AG09319 (cell line): ENCODE measurements at regions not wholly inside any gene's neighbourhood (a gene's known extent, or its start where the extent isn't known, plus 50 kb on each side); places are given as distances from the start of the nearest gene placed in this dataset.

Source experiments
- DNase-seq: peaks from one replicate; pipeline ENCODE4 v3.0.0-alpha.2; 2010; ENCODE audit warnings: low read depth; ENCODE audit errors: extremely low read depth
- CTCF ChIP-seq: IDR thresholded peaks from 2 replicates; pipeline ENCODE4 v1.5.1; 2011; ENCODE audit warnings: low read depth, mild to moderate bottlenecking, inconsistent platforms, low read length, moderate library complexity

DNA sequence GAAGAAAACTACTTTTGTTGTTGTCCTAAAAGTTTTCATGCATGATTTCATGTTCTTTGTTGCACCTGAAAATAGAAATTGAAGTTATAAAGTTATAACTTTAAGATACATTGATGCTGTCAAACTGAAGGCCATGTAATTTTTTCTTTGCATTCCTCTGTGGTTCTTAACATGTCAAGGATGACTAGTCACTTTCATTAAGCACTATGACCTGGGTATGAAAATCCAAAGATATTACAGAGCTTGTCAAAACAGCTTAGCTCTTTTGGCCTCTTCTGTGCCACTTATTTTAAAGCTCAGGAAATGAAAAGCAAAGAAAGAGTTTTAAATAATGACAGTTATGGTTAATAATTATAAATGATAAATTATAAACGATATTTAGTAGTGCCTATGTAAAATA lies 241.6 kb upstream of the CACNA2D1 start:
- no peak for TF ChIP-seq CTCF
- no peak for DNase-seq

DNA sequence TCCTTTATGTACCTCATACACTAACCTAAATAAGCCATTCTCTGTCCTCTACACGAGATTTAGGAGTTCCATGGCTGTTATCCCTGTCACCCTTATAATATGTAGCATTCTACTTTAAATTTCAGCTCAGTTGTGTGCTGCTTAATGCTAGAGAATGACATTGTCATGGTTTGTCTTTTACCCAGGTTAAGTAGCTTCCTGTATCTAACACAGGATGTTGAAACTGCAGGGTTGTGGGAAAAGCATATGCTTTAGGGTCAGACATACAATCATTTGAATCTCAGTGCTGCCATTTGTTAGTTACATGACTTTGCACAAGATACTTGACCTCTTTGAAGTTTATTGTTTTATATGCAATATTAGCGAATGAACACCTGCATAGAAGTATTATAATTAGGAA lies 235.1 kb upstream of the CACNA2D1 start:
- DNase-seq, result no peak
- TF ChIP-seq CTCF, result no peak

- TF ChIP-seq CTCF, result no peak
- no peak for DNase-seq
Observed at GRCh38 chr7:82678259-82678658, 234.7 kb upstream of the CACNA2D1 start.

- no peak for TF ChIP-seq CTCF
- DNase-seq, result no peak
Observed at GRCh38 chr7:82677493-82677892, 233.9 kb upstream of the CACNA2D1 start.

- TF ChIP-seq CTCF, result no peak
- no peak for DNase-seq
Observed at GRCh38 chr7:82676777-82677463, 233.3 kb upstream of the CACNA2D1 start.

DNA sequence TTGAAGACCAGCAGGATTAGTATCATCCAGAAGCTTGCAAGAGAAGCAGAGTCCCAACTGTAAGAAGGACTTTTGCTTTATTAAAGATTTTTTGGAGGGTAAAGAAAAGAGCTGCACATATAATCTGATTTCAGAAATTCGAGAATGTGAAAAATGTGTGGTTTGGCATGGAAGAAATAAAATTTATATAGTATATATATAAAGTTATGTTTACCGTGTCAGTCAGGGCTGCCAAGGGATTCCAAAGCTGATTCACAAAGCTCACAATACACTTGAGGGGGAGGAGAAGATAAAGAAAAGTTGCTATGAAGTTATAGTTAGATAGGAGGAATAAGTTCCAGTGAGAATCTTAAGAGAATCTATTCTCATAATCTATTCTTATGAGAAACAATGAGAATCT lies 231.8 kb upstream of the CACNA2D1 start:
- no peak for DNase-seq
- no peak for TF ChIP-seq CTCF

DNA sequence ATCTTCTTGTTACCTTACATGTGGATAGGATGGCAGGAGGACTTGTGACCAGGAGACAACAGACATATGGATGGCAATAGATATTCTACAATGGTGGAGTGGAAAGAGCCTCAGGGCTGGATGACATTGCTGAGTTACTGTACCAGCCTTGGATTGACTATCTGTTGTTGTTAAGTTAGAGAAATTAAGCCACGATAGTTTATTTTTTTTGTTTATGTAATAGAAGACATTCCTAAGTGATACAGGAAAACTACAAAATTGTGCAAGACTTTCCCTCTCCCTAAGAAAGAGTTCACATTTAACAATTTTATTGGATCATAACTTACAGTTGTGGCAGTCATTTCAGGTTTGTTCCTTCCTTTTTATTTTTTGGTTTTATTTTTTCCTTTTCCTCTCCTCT lies 230.7 kb upstream of the CACNA2D1 start:
- TF ChIP-seq CTCF, result no peak
- DNase-seq, result no peak
